GM10266 (cell line): ENCODE measurements at regions not wholly inside any gene's neighbourhood (a gene's known extent, or its start where the extent isn't known, plus 50 kb on each side); places are given as distances from the start of the nearest gene placed in this dataset.
A peak's percentile ranks its signal among the peaks of the same experiment; 100 is the strongest.

Experiments used
- DNase-seq: peaks from one replicate; pipeline ENCODE4 v3.0.0; 2012; ENCODE audit errors: extremely low spot score
- CTCF ChIP-seq: IDR thresholded peaks from 2 replicates; pipeline ENCODE4 v1.5.1; 2012; ENCODE audit warnings: mild to moderate bottlenecking, low read depth; ENCODE audit not compliant: control insufficient read depth, insufficient read depth; ENCODE audit errors: missing control alignments

DNA sequence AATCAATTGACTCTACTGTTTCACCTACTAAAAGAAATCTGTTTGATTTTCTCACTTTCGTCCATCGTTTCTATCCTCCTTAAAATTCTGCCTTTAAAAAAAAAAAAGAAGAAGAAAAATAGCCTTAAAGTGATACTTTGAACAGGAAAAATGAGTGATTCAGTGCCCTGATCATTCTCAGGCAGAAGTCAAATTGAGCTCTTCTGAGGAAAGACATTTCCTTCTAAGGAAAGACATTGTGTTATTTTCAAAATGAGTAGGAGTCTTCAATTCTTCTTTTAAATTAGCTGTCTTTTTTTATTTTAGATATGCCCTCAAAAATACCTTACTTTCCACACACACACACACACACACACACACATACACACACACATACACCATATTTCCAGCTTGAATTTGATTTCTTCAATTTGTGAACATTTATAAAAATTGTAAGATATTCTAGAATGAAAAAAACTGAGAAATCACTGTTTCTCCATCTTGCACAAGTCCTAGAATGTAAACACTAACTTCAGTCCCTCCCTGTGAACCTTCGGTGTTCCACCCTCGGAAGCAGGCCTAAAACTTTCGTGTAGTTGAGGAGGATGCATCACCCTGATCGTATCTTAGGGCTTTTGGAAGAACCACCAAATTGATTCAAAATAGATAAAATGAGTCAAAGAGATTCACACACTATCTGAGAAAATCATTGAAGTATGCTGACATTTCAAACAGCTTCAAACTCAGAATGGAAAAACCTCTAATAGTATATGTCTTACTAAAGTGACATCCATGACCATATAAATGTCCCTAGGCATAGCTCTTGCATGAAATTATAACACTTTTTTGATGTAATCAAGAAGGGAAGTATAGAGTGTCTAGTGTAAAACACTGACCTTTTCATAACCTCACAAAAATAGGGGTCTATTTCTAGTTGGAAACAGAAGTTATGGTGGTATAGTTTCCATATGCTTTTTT is 270.8 kb downstream of the GATA3 start:
- no peak for TF ChIP-seq CTCF
- no peak for DNase-seq

GRCh38 chr10:8326396-8327139 is 272.1 kb downstream of the GATA3 start:
- TF ChIP-seq CTCF = no peak
- DNase-seq = no peak

DNA sequence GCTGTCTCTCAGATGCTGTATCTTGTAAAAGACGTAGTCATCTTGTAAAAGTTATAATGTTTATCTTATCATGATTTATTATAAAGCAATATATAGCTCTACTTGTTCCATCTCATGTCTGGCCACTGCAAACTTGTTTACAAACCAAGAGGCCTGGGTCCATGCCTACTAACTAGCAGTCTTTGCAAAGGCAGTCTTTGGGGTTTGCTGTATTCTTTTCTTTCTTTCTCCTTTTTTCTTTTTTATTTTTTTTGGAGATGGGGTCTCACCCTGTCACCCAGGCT is 272.6 kb downstream of the GATA3 start:
- no peak for TF ChIP-seq CTCF
- no peak for DNase-seq

GRCh38 chr10:8331387-8331786 is 276.9 kb downstream of the GATA3 start:
- no peak for DNase-seq
- no peak for TF ChIP-seq CTCF

- DNase-seq = peak; percentile 42
- no peak for TF ChIP-seq CTCF
Observed at GRCh38 chr10:8331896-8332729, 277.6 kb downstream of the GATA3 start.

GRCh38 chr10:8332730-8333111 is 278.2 kb downstream of the GATA3 start:
- no peak for TF ChIP-seq CTCF
- DNase-seq = no peak
